ENCODE measurements at regions not wholly inside any gene's neighbourhood (a gene's known extent, or its start where the extent isn't known, plus 50 kb on each side); places are given as distances from the start of the nearest gene placed in this dataset.
"Not testable (repeated sequence)": the region's sequence is repeated elsewhere in the genome, so short reads cannot be mapped to it uniquely, and the experiment has no call there.

DNA sequence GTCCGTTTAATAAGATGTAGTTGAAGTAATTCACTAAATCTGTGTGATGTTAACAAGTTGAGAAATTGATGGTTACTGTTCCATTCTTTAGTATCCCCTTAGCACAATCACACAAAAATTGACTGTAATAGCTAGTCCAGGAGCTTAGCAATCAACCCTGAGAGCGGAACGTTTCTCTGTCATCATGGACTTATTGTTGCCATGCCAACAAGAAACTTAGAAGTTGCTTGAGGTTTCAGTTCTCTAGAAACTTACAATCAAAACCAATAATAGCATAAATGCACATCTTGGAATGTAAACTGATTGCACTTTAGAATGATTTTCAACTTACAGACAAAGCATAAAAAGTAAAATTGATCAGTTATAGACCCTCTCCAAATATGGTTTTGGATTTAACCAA lies 125.4 kb upstream of the ANKH start:
- DNase-seq (ENCODE audit: low spot score) (no peak), ATAC-seq (no peak)

DNA sequence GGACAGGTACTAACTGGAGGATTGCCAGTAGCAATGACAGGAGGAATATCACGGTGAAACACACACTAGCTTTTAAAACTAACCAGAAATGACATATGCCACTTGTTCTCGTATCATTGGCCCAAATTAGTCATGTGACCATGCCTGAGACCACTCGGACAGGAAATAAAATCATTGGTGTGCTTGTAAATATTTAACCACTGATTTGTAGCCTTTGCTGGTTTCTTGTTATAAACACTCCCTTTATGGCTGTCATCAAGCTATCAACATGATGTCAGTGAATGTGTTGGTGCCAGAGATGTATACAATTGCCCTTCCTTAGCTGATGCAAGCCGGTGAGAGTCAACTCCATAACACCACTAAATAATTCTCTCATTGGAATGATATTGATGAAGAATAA lies 123.7 kb upstream of the ANKH start:
- no peak for ATAC-seq

DNA sequence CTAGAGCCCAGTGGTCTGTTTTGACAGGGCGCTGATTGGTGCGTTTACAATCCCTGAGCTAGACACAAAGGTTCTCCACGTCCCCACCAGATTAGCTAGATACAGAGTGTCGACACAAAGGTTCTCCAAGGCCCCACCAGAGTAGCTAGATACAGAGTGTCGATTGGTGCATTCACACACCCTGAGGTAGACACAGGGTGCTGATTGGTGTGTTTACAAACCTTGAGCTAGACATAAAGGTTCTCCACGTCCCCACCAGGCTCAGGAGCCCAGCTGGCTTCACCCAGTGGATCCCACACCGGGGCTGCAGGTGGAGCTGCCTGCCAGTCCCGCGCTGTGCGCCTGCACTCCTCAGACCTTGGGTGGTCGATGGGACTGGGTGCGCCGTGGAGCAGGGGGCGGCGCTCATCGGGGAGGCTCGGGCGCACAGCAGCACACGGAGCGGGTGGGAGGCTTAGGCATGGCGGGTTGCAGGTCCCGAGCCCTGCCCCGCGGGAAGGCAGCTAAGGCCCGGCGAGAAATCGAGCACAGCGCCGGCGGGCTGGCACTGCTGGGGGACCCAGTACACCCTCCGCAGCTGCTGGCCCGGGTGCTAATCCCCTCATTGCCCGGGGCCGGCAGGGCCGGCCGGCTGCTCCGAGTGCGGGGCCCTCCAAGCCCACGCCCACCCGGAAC lies 122.0 kb upstream of the ANKH start:
- not testable (repeated sequence) for ATAC-seq; DNase-seq (ENCODE audit: low spot score)

More for the DNA sequence above, 123.7 kb upstream of the ANKH start:
- DNase-seq (ENCODE audit: low spot score) = no peak

DNA sequence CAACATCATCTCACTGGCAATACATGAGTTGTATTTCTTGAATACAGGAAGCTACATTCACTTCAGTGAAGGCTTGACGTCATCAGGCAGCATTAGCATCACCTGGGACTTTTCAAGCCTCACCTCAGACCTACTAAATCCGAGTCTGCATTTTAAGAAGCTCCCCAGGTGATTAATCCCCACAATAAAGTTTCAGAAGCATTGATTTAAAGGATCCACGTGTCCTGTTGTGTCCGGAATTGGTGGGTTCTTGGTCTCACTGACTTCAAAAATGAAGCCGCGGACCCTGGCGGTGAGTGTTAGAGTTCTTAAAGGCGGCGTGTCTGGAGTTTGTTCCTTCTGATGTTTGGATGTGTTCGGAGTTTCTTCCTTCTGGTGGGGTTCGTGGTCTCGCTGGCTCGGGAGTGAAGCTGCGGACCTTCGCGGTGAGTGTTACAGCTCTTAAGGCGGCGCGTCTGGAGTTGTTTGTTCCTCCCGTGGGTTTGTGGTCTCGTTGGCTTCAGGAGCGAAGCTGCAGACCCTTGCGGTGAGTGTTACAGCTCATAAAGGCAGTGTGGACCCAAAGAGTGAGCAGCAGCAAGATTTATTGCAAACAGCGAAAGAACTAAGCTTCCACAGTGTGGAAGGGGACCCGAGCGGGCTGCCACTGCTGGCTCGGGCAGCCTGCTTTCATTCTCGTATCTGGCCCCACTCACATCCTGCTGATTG lies 121.3 kb upstream of the ANKH start:
- not testable (repeated sequence) for ATAC-seq; DNase-seq (ENCODE audit: low spot score)

DNA sequence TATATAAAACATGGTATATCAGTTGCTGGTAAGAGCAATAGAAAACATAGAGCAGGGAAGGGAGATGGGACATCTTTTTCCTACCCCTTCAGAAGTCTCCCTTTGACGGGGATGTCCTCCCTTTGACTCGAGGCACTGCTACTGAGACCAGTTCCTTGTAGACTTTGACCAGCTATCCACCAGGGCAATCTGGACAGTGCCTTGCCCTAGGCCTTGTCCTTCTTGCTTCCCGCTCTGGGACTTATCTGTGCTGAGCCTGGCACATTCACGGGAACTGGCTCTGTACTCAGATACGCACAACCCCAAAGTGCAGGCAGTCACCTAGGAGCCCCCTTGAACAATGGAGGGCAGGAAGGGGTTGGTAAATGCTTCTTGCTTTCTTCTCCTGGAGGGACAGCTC lies 116.6 kb upstream of the ANKH start:
- no peak for DNase-seq (ENCODE audit: low spot score)
- no peak for ATAC-seq

DNA sequence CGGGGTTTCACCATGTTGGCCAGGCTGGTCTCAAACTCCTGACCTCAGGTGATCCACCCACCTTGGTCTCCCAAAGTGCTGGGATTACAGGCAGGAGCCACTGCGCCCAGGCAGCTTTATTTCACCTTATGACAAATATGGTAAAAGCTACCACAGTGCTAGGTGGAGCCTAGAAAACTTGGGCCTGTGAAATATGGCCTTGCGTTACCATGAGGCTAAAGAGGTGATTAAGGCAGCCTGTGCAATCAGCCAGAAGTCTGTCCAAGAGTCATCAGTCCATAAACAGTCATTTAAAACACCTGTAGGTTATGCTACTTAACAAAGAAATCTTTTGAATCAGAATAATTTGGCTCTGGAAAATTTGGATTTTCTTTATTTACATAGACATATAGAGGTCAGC lies 114.8 kb upstream of the ANKH start:
- no peak for DNase-seq (ENCODE audit: low spot score)
- no peak for ATAC-seq

DNA sequence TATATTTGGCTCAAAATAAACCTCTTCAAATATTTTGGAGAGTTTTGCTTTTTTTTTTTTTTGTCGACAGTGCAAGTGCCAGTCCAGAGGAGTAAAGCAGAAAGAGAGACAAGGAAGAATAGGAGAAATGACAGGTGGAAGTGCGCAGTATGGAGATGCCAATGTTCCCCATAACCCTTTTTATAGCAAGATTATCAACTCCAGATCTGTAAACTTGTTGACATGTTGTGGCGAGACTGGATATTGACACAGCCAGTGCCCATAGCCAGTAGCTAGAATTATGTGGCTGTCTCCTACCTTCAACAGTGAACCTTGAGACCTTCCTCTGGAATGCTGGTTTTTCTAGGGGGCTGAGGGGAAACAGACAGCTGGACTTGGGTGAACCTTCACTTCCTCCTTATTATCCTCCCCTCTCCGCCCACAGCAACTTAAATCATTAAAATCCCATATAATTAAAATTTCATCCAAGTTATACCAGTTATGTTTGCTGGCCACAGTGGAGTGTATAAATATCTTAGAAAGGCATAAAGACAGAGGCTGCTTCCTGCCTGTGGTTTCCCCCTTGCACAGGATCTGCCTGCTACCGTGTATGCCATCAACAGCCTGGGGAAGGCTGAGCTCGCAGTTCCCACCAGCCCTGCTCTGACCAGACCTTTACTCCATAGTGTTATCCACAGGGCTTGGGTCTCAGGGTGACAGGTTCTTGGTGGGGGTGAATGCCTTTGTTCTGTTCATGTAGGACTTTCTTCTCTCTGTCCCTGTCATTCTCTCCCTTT lies 112.3 kb upstream of the ANKH start:
- no peak for DNase-seq (ENCODE audit: low spot score)
- ATAC-seq = no peak

DNA sequence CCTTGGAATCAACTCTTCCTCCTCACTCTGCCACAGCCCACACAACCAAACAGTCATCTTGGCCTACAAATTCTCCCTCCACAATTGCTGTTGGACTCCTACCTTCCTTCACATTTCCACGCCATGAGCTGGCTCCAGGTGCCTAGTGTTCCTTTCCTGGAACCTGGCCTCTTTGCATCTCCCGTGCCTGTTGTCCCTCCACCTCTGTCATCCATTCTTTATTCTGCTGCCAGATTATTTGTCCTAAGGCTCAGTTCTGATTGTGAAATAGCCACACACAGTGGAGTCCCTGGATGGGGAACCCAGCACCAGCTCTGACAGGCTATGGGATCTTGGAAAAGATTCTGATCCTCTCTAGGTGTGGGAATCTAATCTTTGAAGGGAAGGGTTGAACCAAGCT lies 109.1 kb upstream of the ANKH start:
- peak; percentile 69 for ATAC-seq
- DNase-seq (ENCODE audit: low spot score) = no peak

DNA sequence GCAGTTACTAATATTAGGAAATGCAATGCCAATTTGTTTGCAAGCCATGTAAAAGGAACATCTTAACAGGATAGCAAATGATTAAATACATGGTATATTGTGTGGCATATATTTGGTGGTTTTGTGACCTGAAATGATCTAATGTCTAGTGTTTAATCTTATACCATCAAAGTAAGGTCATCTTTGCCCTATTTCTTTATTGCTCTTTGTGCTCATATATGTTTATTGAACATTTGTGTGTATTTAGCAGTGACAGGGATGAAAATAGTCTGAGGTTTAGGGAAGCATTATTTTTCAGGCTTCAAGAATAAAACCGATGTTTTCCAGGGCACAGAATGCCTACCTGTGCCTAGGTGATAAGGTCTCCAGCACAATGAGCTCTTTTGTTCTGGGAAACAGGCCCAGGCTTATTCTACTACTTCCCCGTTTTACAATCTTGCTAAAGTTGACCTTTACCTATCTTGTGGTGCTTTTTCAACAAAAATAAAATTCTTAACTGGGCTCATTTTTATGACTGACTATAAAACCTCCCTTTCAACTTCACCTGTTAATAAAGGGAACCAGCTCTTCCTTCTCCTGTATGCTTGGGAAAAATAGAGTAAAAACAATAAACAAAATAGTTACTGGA lies 105.6 kb upstream of the ANKH start:
- no peak for ATAC-seq
- DNase-seq (ENCODE audit: low spot score) = no peak

DNA sequence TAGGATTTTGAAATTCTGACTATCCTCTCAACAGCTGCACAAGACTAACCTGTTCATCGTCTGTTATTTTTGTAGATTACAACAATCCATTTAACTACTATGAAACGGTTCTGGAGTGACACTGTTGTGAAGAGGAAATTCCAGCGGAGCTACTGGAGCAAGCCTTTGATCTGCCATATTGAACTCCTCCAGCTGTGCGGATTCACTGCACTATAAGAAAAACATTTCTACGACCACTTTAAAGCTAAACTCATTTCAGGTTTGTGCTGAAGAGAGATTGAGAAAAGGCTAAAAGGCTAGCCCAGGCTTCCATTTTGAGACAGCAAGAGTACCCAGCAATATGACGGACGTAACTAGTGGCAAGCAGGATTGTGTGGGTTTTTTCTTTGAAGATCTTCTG lies 104.9 kb upstream of the ANKH start:
- ATAC-seq (no peak), DNase-seq (ENCODE audit: low spot score) (no peak)

DNA sequence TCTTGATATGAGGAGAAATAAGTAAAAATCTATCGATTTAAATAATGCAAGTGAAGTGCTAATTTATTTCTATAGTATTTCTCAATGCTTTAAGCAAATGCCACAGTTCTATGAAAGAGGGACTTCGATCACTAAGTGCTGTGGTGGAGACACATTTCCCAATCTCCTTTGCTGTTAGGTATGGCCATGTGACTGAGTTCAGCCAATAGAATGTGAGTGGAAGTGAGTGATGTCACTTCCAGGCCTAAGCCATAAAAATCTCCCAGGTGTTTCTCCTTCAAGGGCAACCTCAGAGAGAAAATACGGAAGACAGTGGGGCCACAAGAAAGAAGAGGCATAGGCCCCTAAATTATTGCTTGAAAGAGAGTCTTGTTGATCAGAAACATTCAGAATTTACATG lies 100.3 kb upstream of the ANKH start:
- DNase-seq (ENCODE audit: low spot score) (no peak), ATAC-seq (no peak)

DNA sequence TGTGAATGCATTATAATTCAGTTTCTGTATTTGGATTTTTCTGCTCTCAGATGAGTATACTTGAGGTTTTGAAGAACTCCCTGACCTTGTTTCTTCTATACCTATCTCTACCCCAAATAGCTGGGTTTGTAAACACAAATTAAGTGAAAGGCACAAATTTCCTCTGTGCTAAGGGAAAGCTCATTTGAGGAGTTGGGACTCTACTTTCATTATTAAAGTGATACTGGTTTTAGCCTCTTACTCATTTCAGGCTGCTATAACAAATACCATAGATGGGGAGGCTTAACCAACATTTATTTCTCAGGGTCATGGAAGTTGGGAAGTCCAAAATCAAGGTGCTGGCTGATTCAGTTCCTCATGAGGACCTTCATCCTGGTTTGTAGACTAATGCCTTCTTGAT lies 97.2 kb upstream of the ANKH start:
- DNase-seq (ENCODE audit: low spot score) = no peak
- no peak for ATAC-seq

DNA sequence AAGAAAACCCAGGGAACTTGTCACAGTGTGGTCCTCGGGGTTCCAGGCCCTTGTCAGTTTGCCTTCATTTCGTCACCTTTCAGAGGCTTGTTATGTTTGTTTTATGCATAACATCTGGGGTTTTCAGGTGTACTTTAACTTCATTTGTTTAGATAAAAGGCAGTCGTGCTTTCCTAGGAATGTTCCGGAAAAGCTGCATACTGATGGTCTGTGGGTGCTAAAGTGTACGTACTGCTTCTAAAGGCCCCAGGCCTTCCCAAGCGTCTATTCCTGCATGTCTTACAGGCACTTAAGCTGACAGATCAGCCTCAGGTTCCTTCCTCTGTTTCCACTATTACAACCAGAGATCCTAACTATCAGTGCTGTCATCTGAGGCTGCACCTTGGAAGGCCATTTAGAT lies 95.6 kb upstream of the ANKH start:
- no peak for DNase-seq (ENCODE audit: low spot score)
- ATAC-seq = no peak

DNA sequence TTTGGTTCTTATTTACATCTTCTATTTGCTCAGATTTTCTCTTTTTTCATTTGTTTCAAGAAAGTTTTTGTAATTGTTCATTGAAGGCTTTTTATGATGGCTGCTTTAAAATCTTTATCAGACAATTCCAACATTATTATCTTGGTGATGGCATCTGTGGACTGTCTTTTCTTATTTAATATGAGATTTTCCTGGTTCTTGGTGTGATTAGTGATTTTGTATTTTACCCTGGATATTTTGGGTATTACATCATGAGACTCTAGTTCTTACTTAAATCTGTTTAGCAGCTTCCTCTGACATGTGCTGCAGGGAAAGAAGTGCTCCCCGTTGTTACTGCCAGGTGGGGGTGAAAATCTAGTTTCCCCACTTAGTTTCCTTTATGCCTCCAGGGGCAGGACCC lies 94.2 kb upstream of the ANKH start:
- no peak for ATAC-seq
- DNase-seq (ENCODE audit: low spot score) = no peak

DNA sequence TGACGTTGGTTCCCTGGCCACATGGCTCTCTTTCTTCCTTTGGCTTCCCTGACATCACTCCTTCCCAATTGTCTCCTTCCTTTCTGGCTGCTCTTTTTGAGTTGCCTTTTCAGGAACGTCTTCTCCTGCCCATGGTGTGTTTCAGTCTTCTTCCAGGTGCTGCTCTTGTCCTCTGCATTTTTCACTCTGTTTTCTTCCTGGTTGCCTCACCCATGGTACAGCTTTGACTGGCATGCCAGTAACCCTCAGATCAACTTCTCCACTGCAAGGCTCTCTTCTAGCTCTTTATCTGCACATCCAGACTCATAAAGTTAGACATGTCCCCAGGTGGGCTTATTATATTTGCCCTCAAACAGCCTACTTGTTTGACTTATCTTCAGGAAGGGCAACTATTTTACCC lies 91.0 kb upstream of the ANKH start:
- no peak for ATAC-seq
- DNase-seq (ENCODE audit: low spot score) = no peak

DNA sequence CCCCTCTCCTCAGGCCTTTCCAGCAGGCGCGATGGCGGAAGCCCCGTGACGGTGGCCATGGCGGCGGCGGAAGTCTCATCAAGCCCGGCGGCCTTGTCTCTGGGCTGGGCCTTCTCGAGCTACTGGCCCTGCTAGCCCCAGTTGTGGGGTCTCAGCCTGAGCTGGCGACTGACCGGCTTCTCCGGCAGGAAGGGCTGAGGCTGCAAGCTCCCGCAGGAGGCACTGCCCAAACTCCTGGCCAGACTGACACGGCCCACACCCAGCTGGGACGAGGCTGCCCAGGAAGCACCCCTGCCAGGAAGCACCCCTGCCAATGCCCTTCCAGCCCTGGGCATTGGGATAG lies 88.5 kb upstream of the ANKH start:
- DNase-seq (ENCODE audit: low spot score) (no peak), ATAC-seq (no peak)

DNA sequence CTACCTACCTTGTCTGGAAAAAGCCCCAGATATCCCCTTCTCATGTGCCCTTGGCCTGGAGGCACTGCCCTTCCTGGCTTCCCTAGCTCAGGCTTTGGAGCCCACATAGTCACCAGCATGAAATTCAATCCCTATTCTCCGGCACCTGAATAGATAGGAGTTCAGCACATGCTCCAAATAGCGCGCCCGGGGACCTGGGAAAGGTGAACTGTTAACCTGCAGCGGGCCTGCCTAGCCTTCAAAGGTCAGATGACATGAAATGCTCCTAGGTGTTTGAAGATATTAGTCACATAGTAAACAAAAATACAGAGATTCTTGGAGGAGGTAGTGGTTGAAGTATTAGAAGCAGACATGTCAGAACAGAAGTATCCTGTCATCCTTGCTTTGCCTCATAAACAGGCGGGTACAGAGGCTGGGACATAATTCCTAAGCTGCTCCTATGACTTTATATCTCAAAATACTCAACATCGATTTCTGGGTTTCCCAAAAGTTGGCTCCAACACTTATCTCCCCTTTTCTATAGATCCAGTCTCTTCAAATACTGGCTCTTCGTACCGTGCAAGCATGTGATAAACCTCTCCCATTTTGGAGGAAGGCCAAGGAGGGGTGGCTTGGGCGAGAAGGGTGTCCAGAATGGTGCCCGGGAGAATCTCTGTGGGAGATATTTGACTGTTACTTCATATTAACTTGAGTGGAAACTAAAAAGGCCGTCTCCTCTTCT lies 88.0 kb upstream of the ANKH start:
- no peak for ATAC-seq
- no peak for DNase-seq (ENCODE audit: low spot score)

DNA sequence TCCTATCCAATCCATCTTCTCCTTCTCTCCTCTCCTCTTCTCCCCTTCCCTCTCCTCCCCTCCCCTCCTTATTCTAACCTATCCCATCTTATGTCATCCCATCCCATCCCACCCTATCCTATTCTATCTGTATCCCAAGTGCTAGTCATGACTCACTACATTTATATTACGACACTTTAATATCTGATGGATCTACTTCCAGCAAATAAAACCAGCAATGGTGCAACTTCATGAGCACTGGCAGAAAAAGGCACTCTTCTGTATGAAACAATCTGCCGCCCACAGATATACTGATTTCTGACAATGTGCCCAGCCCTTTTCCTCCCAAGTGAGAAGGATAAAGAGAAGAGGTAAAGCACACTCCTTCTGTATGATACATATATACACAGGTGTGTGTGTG lies 86.6 kb upstream of the ANKH start:
- DNase-seq (ENCODE audit: low spot score) (no peak), ATAC-seq (peak; percentile 70)

DNA sequence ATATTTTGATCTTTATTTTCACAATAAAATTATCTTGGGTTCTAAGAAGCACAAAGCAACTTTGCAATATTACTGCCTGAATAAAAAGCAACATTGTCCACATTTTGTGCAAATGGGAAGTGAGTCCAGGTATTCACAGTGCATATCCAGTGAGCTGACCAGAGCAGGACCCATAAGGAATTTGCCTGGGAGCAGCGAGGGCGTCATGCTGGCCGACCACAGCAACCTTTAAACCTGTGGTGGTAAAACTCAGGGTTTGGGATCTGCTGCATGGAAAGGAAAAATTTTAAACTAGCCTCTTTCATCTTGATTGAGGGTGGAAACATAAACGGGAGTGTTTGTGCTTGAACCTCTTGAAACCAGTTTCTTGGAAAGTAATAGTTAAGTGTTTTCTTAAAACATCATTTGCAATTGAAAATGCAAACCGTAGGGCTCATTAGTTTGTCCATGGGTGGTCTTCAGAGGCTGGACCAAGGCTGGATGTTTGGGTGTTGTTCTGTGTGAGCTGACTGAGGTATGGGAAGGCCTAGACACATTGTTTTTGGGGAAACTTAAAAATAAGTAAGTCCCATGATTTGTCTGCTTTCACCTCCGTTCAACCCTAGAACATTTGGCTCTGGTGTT lies 85.0 kb upstream of the ANKH start:
- DNase-seq (ENCODE audit: low spot score) = no peak
- no peak for ATAC-seq

DNA sequence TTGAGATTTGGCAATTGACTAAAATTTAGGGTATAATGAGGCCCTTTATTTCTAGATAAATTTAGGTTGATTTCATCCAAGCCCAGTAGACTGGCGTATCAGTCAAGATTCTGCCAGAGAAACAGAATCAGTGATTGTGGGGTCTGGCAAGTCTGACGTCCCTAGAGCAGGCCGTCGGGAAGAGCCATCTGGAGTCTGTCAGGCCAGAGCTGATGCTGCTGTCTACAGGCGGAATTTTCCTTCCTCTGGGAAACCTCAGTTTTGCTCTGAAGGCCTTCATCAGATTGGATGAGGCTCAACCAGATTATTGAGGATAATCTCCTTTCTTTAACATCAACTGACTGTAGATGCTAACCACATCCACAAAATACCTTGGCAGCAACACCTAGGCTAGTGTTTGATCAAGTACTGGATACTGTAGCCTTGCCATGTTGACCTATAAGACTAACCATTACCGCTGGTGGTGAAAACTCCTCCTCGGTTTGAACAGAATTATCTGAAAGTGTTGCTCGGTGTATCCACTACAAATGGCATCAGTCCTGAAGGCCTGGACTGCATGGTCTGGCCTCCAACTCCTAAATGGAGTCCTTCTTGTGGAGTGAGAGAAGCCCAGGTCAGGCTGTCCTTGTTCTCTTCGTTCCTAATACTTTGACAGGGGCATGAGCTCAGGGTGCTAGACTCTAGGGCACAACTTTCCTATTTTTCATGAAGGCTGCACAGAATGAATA lies 83.2 kb upstream of the ANKH start:
- ATAC-seq (no peak), DNase-seq (ENCODE audit: low spot score) (no peak)
